NCI-H69 (cell line): ENCODE measurements at regions not wholly inside any gene's neighbourhood (a gene's known extent, or its start where the extent isn't known, plus 50 kb on each side); places are given as distances from the start of the nearest gene placed in this dataset.
"Not testable (repeated sequence)": the region's sequence is repeated elsewhere in the genome, so short reads cannot be mapped to it uniquely, and the experiment has no call there.

Experiments
- DNase-seq: peaks from one replicate; lab custom pipeline; 2025; lab: John Stamatoyannopoulos, UW

DNA sequence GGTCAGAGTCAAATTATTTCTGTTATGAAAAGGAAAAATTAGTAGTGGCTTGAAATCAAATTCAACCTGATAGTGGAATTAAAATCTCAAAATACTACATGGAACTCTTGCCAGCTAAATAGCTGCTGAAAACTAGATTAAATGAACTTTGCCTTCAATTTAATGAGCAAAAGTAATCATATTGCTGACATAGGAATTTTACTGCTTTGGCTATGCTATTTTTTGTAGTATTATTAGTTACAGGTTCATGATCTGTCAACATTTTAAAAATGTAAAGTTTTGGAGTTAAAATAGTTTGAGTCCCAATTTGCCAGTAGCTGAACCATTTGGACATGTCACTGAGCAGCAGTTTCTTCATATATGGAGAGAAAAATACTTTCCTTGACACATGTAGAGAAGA is 81.4 kb downstream of the RERGL start:
- DNase-seq: no peak

DNA sequence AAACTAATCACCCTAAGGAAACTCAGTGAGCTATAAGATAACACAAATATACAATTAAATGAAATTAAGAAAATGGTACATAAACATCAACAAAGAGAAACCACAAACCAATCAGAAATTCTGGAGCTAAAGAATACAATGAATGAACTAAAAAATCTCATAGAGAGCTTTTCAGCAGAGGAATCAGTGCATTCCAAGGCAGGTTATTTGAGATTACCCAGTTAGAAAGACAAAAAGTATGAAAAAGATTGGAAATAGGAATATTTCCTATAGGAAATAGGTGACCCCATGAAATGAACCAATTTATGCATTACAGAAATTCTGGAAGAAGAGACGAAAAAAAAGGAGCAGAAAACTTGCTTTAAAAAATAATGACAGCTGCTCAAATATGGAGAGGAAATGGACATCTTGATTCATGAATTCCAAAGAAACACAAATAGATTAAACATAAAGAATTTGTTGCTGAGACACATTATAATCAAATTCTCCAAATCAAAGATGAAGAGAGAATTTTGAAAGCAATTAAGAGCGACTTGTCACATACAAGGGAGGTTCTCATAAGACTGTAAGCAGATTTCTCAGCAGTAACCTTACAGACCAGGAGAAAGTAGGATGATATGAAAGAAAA is 90.7 kb downstream of the RERGL start:
- DNase-seq: no peak

DNA sequence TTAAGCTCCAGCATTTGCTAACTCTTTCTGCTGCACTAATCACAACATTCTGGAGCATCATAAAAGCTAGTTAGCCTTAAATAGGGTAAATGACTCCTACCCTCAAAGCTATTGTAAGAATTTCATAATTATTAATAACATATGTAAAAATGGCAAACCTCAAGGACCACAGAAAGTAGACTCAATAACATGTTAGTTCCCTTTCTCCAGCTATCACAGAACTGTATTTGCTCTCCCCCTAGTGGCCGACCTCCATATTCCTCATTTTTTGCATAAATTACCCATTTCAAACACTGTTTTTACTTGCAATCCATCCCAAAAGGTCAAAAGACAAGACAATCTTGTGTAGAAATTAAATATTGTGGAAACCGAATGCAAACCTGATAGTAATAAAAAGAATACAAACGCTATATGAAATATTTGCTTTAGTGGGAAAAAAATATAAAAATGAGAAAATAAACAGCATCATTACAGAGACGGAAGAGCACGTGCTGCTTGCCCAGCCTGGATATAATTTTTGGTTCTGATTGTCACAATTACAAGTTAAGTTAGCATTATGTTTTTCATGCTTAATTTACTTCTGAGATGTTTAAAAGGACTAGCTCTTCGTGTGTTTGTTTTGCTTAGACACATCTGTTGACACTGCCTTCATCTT is 97.9 kb downstream of the RERGL start:
- peak; percentile 54 for DNase-seq

DNA sequence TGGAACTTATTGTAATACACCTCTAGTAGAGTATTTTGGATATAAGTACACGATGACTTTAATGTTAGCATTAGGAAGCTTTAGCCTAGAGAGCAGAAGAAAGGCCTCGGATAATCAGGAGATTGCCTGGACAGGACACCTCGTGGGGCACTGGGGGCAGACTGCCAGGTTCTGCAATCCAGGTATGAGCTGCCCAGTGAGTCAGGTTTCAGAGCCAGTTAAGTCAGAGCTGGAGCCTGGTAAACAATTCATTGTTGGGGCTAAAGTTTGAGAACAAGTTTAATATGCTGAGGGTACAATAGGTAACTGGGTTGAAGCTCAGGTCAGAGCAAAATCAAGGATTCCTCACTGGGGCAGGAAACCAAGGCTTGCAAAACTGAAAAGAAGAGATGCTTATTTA is 107.4 kb downstream of the RERGL start:
- DNase-seq: no peak

DNA sequence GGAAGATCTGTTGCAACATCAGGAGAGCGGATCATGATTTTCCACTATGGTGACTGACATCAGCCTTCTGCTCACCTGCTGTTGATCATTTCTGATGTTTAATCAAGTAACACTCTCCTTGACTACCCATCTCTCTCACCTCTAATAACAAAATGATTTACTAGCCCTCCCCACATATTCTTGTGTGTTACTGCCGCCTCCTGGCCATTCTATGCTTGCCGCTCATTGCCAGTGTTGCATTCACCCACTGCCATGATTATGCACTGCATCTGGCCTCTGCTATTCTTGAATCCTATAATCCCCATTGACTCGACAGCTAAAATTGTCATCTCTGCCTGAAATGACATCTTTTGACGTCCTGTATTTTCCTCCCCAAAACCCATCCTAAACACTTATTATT is 113.8 kb downstream of the RERGL start:
- DNase-seq: no peak

DNA sequence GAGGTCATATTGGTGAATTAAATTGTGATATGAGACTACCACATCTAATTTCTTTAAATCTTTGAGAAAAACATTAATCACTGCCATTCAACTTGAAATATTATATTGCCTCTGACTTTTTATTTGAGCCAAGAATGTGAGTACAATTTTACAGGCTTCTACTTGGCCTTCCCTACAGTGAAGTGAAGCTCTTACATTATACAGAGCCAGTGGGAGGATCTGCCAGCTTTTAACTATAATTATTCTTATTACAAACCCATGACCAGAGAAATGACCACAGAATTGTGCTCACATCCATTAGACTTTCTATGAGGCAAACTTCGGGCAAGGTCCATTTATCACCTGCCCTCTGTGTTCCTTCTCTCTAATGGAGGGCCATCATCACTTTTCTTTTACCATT is 114.2 kb downstream of the RERGL start:
- no peak for DNase-seq

DNA sequence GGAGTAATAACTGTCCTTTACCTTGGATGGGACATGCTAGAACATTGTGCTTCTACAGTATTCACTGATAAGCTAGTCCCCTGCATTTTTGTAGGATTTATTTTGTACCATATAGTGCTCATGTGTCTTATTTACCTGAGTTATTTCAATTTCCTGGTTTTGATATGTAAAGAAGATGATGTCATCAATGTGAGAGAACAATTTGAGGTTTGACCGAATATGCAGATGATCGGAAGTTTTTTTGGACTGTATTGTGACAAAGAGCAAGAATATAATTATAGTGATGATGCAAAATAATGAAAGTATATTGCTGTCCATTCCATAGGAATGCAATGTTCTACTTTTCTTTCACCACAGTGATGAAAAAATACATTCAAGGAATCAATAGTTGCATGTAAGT is 114.8 kb downstream of the RERGL start:
- no peak for DNase-seq

DNA sequence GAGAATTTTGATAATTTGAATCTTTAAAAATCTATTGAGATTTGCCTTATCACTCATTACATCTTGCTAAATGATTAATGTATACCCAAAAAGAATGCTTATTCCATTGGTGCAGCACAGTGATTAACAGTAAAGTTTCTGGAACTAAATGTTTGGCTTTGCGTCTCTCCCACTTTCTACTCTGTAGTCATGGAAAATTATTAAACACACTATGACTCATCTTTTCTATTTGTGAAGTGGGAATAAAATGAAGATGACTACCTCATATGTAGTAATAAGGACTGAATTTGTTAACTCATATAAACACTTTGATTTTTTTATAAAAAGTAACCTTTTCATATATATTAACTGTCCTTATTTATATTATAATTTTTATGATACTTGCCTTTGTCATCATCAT is 118.1 kb downstream of the RERGL start:
- no peak for DNase-seq

DNA sequence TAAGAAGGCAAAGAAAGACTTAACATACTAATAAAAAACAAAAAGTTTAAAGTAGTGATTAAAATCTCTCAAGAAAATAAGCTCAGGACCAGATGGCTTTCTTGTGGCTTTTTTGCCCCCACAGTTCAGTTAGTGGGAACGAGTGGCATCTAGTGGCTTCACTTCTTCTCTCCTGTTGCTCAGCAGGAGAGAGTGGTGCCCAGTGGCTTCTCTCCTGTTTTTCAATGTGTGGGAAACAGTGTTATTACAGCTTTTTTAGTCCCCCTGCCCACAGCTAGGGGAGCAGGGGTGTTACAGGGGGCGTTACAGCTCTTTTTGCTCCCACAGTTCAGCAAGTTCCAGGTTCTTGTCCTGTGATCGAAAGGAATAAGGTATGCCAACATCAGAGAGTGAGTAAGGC is 135.2 kb downstream of the RERGL start:
- DNase-seq: no peak

DNA sequence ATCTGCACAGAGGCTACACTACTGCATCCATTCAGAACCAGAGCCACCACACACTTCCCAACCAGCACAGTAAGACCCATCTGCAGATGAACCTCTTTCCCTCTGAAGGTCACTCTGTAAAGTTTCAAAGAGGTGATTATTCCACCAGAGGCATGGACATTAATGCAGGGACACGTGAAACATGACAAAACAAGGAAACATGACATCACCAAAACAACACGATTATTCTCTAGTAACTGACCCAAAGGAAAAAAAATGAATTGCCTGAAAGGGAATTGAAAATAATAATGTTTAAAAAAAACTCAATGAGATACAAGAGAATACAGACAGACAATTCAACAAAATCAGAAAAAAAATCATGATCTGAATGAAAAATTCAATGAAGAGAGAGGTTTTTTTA is 139.1 kb downstream of the RERGL start:
- DNase-seq: no peak

DNA sequence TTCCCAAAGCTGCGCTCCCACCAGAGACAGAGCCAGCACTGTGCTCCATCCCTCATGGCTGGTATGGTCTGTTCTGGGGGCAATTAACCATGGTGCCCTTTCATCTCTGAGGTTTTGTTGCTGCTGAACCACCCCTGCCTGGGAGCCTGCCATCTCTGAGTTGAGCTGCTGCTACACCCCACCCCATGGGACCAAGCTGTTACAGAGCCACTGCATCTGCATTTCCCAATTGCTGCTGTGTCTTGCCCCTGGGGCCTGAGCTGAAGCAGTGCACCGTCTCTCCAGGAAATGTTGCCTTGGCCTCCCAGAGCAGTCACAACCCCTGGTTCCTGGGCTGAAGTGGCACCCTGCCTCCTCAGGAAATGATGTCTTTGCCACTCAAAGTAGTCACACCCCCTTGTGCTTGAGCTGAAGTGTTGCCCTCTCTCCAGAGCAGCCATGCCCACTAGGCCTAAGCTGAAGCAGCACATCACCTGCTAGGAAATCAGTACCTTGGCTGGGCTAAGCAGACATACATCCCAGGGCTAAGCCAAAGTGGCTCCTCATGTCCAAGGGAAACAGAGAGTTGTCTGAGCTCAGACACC is 140.3 kb downstream of the RERGL start:
- no peak for DNase-seq

DNA sequence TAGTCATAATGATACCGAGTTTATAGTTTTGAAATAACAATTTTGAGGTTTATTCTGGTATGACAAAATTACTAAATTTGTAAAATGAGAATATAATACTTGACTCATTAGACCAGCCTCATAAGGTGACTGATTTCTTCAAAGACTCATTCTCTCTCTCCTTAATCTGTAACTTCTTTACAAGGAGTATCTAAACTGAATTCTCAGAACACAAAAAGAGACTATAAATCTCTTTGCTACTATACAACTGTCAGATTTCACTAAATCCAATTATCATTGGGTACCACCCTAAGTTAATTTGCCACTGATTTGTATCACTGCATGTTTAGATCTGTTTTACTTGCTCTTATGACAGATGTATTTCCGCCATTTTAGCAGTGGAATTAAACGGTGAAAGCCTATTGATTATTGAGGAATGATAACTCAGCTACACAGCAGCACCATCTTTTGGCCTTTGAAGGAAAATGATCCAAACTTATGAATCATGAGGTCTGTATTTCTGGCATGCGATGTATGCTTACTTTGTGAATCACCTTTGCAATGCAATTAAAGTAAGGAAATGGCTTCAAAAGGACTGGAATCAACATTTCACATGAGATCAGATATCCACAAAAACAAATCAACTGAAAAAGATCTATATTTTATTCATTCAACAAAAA is 161.2 kb downstream of the RERGL start:
- peak; percentile 36 for DNase-seq

DNA sequence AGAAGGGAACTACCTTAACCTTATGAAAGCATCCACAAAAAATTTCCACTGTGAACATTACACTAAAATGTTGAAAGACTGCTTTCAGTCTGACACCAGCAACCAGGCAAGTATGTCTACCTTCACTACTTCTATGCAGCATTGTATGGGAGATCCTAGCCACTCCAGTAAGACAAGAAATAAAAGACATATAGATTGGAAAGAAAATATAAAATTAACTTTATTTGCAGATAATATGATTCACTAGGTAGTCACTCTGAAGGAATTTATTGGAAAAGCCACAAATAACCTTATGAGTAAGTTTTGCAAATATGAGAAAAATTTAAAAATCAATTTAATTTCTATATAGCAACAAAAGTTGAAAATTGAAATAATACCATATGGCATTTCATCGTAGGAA is 172.0 kb downstream of the RERGL start:
- DNase-seq: no peak

DNA sequence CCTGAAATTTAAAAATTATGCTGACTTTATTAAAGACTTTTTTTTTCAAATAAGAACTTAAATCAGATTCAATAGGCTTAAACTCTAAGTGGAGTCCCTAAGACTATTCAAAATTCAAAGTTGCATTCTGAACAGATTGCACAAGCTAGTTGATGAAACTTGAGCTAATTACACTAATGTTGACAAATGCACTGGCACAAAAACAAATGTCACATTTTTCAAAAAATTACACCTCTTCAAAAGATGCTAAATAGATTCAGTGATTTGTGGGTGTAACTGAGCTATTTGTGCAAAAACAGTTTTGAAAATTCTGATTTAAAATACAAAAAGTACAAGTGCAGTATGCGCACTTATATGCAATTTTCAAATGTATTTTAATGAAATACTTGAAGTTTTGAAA is 205.4 kb downstream of the RERGL start:
- DNase-seq: no peak

DNA sequence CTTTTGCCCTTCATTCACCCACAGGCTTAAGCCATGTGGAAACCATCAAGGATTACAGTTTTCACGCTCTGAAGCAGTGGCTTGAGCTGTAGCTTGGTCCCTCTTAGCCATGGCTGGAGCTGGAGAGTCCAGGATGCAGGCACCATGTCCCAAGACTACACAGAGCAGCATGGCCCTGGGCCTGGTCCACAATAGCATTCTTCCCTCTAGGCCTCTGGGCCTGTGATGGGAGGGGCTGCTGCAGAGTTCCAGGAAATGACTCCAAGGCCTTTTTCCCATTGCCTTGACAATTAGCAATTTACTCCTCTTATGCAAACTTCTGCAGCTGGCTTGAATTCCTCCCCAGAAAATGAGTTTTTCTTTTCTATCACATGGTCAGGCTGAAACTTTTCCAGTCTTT is 211.3 kb downstream of the RERGL start:
- DNase-seq: no peak

DNA sequence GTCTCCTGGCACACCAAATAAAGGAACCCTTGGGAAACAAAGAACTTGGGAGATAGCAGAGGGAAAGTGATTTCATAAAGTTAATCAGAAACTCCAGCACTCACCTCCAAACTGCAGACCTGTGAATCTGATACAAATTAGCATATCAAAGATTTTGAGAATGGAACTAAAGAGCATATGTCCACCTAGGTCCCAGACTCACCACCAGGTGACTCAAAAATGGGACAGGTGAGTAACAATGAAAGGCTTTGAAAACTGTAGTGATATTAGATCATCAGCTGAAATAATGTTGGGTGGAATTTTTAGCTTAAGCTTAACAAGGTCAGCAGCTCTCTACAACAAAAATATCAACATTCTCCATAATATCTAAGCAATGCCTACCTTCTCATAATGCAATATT is 214.8 kb downstream of the RERGL start:
- no peak for DNase-seq

DNA sequence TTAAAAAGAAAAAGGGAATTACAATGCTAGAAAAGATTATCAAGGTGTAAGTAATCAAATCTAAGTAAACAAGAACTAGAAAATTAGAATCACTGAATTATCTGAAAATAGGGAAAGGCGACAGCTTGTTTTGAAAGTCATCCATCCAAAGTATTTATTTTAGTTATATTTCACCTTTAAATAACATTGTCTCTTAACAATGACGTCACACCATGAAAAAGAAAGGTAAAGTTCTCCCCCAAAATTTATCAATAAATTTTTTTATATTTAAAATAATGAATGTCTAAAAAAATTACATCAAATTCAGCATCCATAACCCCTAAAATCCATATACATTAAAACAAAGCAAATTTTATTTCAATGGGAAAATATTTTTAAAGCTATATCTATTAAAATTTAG is 223.2 kb downstream of the RERGL start:
- DNase-seq: no peak

DNA sequence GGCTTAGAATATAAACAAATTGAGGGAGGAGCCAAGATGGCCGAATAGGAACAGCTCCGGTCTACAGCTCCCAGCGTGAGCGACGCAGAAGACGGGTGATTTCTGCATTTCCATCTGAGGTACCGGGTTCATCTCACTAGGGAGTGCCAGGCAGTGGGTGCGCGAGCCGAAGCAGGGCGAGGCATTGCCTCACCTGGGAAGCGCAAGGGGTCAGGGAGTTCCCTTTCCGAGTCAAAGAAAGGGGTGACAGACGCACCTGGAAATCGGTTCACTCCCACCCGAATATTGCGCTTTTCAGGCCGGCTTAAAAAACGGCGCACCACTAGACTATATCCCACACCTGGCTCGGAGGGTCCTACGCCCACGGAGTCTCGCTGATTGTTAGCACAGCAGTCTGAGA is 234.4 kb downstream of the RERGL start:
- not testable (repeated sequence) for DNase-seq

DNA sequence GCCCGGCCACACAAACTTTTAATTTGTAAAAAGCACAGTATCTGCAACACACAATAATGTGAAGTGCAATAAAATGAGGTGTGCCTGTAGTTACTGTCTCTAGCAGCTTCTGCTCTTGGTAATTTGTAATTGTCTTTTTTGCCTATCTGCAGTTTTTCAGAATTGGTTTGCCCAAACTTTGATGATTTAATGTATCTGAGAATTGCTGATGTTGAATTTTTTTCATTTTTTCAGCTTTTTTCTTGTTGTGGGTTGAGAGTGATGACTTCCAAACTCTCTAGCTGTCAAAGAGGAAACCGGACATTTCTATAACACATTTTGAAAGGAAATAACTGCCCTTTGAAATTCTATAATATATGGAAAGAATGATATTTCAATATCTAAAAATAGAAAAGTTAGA is 236.9 kb downstream of the RERGL start:
- DNase-seq: no peak

DNA sequence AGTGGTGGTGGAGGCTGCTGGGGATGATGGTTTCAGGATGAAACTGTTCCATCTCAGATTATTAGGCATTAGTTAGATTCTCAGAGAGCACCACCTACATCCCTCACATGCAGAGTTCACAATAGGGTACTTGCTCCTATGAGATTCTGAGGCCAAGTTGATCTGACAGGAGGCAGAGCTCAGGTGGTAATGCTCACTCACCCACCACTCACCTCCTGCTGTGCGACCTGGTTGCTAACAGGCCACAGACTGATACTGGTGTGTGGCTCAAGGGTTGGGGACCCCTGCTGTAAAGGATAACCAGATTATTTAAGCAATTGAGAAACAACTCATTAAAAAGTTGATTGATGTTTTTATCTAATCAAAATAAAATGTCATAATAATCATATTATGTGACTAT is 248.5 kb downstream of the RERGL start:
- peak; percentile 1 for DNase-seq

DNA sequence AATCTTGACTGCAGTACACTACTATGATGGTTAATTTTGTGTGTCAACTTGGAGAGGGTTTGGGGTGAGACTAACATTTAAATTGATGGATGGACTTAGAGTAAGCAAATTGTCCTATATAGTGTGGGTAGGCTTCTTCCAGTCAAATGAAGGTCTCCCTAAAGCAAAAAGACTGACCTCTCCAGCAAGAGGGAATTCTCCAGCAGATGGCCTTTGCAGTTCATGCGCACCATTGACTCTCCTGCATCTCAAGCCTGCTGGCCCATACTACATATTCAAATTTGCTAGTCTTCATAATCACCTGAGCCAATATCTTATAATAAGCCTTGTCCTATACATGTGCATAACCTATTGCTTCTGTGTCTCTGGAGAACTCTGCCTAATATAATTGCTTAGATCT is 260.2 kb downstream of the RERGL start:
- DNase-seq: no peak

DNA sequence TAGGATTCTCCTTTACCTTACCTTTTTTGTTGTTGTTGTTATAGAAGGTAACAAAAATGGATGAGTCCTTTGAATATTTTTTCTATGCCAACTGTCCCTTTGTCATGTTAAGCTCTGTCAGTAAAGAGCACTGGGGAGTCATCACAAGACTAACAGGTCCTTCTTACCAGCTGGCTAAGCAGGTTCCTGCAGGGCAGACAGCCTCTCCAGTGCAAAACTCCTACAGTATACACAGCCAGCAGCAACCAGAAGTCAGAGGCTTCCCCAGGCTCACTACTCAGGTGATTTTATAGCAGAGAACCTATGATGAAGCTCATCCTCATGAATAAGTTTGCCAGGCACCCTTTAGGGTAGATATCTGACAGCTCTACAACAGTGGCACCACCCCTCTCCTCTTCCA is 271.1 kb downstream of the RERGL start:
- DNase-seq: no peak

DNA sequence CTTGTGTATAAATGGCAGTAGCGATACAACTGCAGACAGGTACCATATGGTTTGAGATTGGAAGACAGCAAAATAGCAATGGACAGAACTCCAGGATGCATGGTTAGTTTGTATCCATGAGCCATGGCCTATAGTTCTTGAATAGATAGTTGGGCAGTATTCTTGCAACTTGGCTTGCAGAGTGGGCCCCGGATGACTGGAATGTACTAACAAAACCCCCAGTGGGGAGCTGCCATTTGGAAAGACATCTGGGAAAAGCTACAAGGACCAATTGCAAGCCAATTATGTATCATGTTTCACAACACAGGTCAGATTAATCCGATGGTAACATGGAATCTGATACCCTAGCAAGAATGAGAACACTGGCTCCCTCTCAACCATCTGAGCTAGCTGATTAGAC is 279.6 kb downstream of the RERGL start:
- peak; percentile 14 for DNase-seq
